ENCODE measurements at regions not wholly inside any gene's neighbourhood (a gene's known extent, or its start where the extent isn't known, plus 50 kb on each side); places are given as distances from the start of the nearest gene placed in this dataset.

- no peaks in the 10 kb centered on the region for H3K36me3 ChIP-seq (ENCODE audit: control insufficient read depth, insufficient read depth, low read length)
- H3K27me3 ChIP-seq (ENCODE audit: control insufficient read depth, insufficient read depth, low read length), result no peaks in the 10 kb centered on the region
- H3K9ac ChIP-seq (ENCODE audit: low read length), result no peak overlapping the region
- H3K4me3 ChIP-seq (ENCODE audit: low read length), result no peak overlapping the region
- no peaks in the 10 kb centered on the region for H3K4me1 ChIP-seq (ENCODE audit: control insufficient read depth, insufficient read depth, low read length)
- H3K27ac ChIP-seq (ENCODE audit: low read depth, low read length), result no peak overlapping the region
These were observed 414.1 kb upstream of the GOT2 start for GRCh38 chr16:59148056-59148768.

GRCh38 chr16:59146140-59146539, 412.0 kb upstream of the GOT2 start:
- Histone ChIP-seq H3K9ac (ENCODE audit: low read length) (no peak overlapping the region), H3K4me3 (ENCODE audit: low read length) (no peak overlapping the region), H3K4me1 (ENCODE audit: control insufficient read depth, insufficient read depth, low read length) (no peaks in the 10 kb centered on the region), H3K27ac (ENCODE audit: low read depth, low read length) (no peak overlapping the region), H3K27me3 (ENCODE audit: control insufficient read depth, insufficient read depth, low read length) (no peaks in the 10 kb centered on the region), H3K36me3 (ENCODE audit: control insufficient read depth, insufficient read depth, low read length) (no peaks in the 10 kb centered on the region)

GRCh38 chr16:59144841-59145240, 410.7 kb upstream of the GOT2 start:
- Histone ChIP-seq H3K27me3 (ENCODE audit: control insufficient read depth, insufficient read depth, low read length) (no peaks in the 10 kb centered on the region), H3K4me3 (ENCODE audit: low read length) (no peak overlapping the region), H3K4me1 (ENCODE audit: control insufficient read depth, insufficient read depth, low read length) (no peaks in the 10 kb centered on the region), H3K9ac (ENCODE audit: low read length) (no peak overlapping the region), H3K27ac (ENCODE audit: low read depth, low read length) (no peak overlapping the region), H3K36me3 (ENCODE audit: control insufficient read depth, insufficient read depth, low read length) (no peaks in the 10 kb centered on the region)

- Histone ChIP-seq H3K9ac (ENCODE audit: low read length) (no peak overlapping the region), H3K27me3 (ENCODE audit: control insufficient read depth, insufficient read depth, low read length) (no peaks in the 10 kb centered on the region), H3K36me3 (ENCODE audit: control insufficient read depth, insufficient read depth, low read length) (no peaks in the 10 kb centered on the region), H3K4me1 (ENCODE audit: control insufficient read depth, insufficient read depth, low read length) (no peaks in the 10 kb centered on the region), H3K4me3 (ENCODE audit: low read length) (no peak overlapping the region), H3K27ac (ENCODE audit: low read depth, low read length) (no peak overlapping the region)
These were observed 410.2 kb upstream of the GOT2 start for GRCh38 chr16:59144326-59144725.

GRCh38 chr16:59126486-59126885, 392.4 kb upstream of the GOT2 start:
- H3K27me3 ChIP-seq (ENCODE audit: control insufficient read depth, insufficient read depth, low read length), result no peaks in the 10 kb centered on the region
- no peak overlapping the region for H3K9ac ChIP-seq (ENCODE audit: low read length)
- H3K4me3 ChIP-seq (ENCODE audit: low read length), result no peak overlapping the region
- H3K36me3 ChIP-seq (ENCODE audit: control insufficient read depth, insufficient read depth, low read length), result no peaks in the 10 kb centered on the region
- H3K4me1 ChIP-seq (ENCODE audit: control insufficient read depth, insufficient read depth, low read length), result no peaks in the 10 kb centered on the region
- H3K27ac ChIP-seq (ENCODE audit: low read depth, low read length), result no peak overlapping the region

GRCh38 chr16:59124056-59124455, 389.9 kb upstream of the GOT2 start:
- H3K27me3 ChIP-seq (ENCODE audit: control insufficient read depth, insufficient read depth, low read length), result no peaks in the 10 kb centered on the region
- no peaks in the 10 kb centered on the region for H3K36me3 ChIP-seq (ENCODE audit: control insufficient read depth, insufficient read depth, low read length)
- no peak overlapping the region for H3K4me3 ChIP-seq (ENCODE audit: low read length)
- no peaks in the 10 kb centered on the region for H3K4me1 ChIP-seq (ENCODE audit: control insufficient read depth, insufficient read depth, low read length)
- H3K27ac ChIP-seq (ENCODE audit: low read depth, low read length), result no peak overlapping the region
- no peak overlapping the region for H3K9ac ChIP-seq (ENCODE audit: low read length)

- Histone ChIP-seq H3K4me3 (ENCODE audit: low read length) (no peak overlapping the region), H3K36me3 (ENCODE audit: control insufficient read depth, insufficient read depth, low read length) (no peaks in the 10 kb centered on the region), H3K9ac (ENCODE audit: low read length) (no peak overlapping the region), H3K27ac (ENCODE audit: low read depth, low read length) (no peak overlapping the region), H3K4me1 (ENCODE audit: control insufficient read depth, insufficient read depth, low read length) (no peaks in the 10 kb centered on the region), H3K27me3 (ENCODE audit: control insufficient read depth, insufficient read depth, low read length) (no peaks in the 10 kb centered on the region)
These were observed 389.4 kb upstream of the GOT2 start for GRCh38 chr16:59123479-59123878.

GRCh38 chr16:59122262-59122537, 388.1 kb upstream of the GOT2 start:
- H3K9ac ChIP-seq (ENCODE audit: low read length), result no peak overlapping the region
- no peaks in the 10 kb centered on the region for H3K36me3 ChIP-seq (ENCODE audit: control insufficient read depth, insufficient read depth, low read length)
- H3K27ac ChIP-seq (ENCODE audit: low read depth, low read length), result no peak overlapping the region
- no peaks in the 10 kb centered on the region for H3K4me1 ChIP-seq (ENCODE audit: control insufficient read depth, insufficient read depth, low read length)
- no peak overlapping the region for H3K4me3 ChIP-seq (ENCODE audit: low read length)
- no peaks in the 10 kb centered on the region for H3K27me3 ChIP-seq (ENCODE audit: control insufficient read depth, insufficient read depth, low read length)

GRCh38 chr16:59121411-59122261, 387.5 kb upstream of the GOT2 start:
- no peak overlapping the region for H3K27ac ChIP-seq (ENCODE audit: low read depth, low read length)
- H3K27me3 ChIP-seq (ENCODE audit: control insufficient read depth, insufficient read depth, low read length), result no peaks in the 10 kb centered on the region
- no peak overlapping the region for H3K9ac ChIP-seq (ENCODE audit: low read length)
- H3K4me3 ChIP-seq (ENCODE audit: low read length), result no peak overlapping the region
- H3K4me1 ChIP-seq (ENCODE audit: control insufficient read depth, insufficient read depth, low read length), result no peaks in the 10 kb centered on the region
- no peaks in the 10 kb centered on the region for H3K36me3 ChIP-seq (ENCODE audit: control insufficient read depth, insufficient read depth, low read length)

- no peaks in the 10 kb centered on the region for H3K27me3 ChIP-seq (ENCODE audit: control insufficient read depth, insufficient read depth, low read length)
- H3K9ac ChIP-seq (ENCODE audit: low read length), result no peak overlapping the region
- no peaks in the 10 kb centered on the region for H3K36me3 ChIP-seq (ENCODE audit: control insufficient read depth, insufficient read depth, low read length)
- H3K4me1 ChIP-seq (ENCODE audit: control insufficient read depth, insufficient read depth, low read length), result no peaks in the 10 kb centered on the region
- H3K4me3 ChIP-seq (ENCODE audit: low read length), result no peak overlapping the region
- no peak overlapping the region for H3K27ac ChIP-seq (ENCODE audit: low read depth, low read length)
These were observed 382.6 kb upstream of the GOT2 start for GRCh38 chr16:59116744-59117143.

- no peak overlapping the region for H3K9ac ChIP-seq (ENCODE audit: low read length)
- H3K4me3 ChIP-seq (ENCODE audit: low read length), result no peak overlapping the region
- no peaks in the 10 kb centered on the region for H3K27me3 ChIP-seq (ENCODE audit: control insufficient read depth, insufficient read depth, low read length)
- no peaks in the 10 kb centered on the region for H3K4me1 ChIP-seq (ENCODE audit: control insufficient read depth, insufficient read depth, low read length)
- H3K36me3 ChIP-seq (ENCODE audit: control insufficient read depth, insufficient read depth, low read length), result no peaks in the 10 kb centered on the region
- no peak overlapping the region for H3K27ac ChIP-seq (ENCODE audit: low read depth, low read length)
These were observed 380.7 kb upstream of the GOT2 start for GRCh38 chr16:59114790-59115189.

- Histone ChIP-seq H3K27me3 (ENCODE audit: control insufficient read depth, insufficient read depth, low read length) (no peaks in the 10 kb centered on the region), H3K36me3 (ENCODE audit: control insufficient read depth, insufficient read depth, low read length) (no peaks in the 10 kb centered on the region), H3K9ac (ENCODE audit: low read length) (no peak overlapping the region), H3K4me1 (ENCODE audit: control insufficient read depth, insufficient read depth, low read length) (no peaks in the 10 kb centered on the region), H3K27ac (ENCODE audit: low read depth, low read length) (no peak overlapping the region), H3K4me3 (ENCODE audit: low read length) (no peak overlapping the region)
These were observed 379.0 kb upstream of the GOT2 start for GRCh38 chr16:59113004-59113670.

Measured in rectal smooth muscle tissue (tissue), 1 donor.